ENCODE measurements at regions not wholly inside any gene's neighbourhood (a gene's known extent, or its start where the extent isn't known, plus 50 kb on each side); places are given as distances from the start of the nearest gene placed in this dataset.

DNA sequence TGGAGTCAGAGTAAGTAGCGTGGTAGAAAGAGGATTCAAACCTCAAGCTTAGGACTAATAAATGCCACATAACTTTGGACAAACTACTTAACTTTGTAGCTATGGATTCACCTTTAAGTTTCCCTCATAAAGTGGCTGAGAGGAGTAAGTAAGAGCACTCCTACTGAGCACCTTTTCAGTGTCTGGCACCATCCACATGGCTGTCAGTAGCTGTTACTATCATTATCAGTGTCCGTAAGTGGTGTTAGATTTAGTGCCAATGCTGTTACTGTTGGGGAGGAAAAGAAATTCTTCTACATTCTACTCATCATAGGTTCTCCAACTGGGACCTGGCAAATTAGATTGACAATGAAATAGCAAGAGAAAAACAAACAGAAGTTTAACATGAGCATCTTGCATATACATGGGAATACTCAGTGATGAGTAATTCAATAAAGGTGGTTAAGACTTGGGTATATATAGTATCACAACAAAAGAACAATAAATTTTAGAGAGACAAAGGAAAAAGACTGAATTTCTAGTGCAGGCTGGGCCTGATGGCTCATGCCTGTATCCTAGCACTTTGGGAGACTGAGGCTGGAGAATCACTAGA, 165.6 kb upstream of the NBEA start:
- no peak for DNase-seq

DNA sequence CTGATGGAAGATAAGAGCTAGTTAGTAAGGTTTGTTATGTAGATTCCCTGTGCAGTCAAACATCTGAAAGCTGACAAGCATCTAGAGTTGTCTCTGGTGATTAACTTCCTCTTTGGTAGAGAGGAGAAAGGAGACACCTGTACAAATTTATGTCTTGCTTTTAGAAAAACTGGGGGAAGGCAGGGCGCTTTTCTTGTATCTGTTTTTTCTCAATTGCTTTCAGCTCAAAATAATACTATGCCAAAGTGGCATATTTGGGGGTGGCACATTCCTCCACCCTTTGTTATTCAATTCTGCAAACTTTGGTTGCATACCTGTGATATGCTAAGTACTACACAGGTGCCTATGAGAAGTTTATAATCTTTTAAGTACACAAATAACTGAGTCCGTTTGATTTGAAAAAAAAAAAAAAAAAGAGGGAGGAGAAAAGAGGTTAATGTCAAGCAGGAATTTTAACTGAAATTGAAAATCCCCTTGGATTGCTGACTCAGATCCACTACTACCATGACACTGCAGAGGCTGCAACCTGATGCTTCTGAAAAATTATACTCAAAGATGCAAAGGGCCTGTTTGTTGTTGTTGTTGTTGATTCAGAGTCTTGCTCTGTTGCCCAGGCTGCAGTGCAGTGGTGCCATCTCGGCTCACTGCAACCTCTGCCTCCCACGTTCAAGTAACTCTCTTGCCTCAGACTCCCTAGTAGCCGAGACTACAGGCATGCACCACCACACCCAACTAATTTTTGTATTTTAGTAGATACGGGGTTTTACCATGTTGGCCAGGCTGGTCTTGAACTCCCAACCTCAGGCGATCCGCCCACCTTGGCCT, 164.8 kb upstream of the NBEA start:
- DNase-seq, result no peak

GRCh38 chr13:34777914-34778303, 164.2 kb upstream of the NBEA start:
- no peak for DNase-seq

DNA sequence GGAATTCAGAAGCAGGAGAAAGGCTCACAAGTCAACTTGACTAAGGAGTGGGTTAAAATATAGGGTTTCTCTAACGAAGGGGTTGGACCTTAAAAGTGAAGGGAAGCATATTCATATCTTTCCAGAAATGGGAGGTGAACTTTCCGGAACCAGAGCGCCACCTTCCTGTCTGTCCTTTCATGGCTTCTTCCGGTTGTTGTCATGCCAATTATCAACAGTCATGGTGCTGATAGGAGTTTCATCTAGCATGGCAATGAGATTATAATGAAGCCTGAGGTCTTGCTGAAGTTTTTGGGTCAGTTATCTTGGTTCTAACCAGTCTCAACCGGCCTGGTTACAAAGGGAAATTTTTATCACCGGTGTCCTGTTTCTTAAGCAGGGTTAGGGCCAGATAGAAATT, 162.9 kb upstream of the NBEA start:
- no peak for DNase-seq

DNA sequence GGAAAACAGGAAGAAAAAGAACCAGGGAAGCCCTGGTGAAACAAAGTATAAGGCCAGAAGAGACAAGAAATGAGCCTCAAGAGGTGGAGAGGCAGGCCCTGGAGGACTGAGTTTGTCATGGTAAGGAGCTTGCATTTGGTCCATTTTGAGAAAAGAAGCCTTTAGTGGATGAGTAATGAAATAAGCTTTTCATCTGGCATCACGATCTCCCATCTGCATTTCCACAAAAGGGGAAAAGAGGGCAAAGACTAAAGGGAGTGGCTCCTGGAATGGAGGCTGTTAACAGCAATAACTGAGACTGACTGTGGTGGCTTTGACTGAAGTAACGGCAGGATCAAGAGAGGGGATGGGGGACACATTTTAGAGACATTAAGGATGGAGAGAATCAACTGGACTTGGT, 148.8 kb upstream of the NBEA start:
- DNase-seq, result no peak

DNA sequence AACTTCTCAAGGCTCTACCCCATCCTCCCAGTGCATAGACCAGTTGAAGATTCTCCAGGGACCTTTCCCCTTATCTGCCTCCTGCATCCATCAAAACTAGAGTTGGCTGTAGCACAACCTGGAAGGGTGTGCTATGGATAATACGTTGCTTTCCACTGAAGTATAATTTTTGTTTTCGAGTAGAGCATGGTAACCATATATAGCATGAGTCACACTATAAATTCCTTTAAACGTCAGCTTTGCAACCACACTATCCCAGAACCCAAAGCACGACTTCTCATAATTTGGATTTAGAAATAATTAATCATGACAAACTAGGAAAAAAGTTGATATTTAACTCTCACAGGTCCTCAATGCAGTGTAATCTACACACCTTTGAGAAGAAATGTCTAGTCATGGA, 138.3 kb upstream of the NBEA start:
- no peak for DNase-seq

DNA sequence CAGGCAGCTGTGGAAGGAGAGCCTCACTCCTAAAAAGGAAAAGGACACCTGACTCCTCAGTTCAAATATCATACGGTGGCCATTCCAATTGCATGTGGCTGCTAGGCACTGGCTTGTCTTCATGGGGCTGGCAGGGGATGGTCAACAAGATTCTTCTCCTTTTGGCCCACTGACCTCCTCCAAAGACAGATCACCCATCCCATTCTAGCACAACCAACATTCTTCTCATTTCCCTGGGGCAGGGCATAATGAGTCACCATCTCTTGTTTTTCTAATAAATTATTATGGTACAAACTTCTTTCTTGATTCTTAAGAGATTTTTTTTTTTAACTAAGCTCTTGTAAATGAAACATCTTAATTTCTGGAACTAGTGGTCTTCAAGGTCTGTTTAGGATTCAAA, 136.7 kb upstream of the NBEA start:
- no peak for DNase-seq

DNA sequence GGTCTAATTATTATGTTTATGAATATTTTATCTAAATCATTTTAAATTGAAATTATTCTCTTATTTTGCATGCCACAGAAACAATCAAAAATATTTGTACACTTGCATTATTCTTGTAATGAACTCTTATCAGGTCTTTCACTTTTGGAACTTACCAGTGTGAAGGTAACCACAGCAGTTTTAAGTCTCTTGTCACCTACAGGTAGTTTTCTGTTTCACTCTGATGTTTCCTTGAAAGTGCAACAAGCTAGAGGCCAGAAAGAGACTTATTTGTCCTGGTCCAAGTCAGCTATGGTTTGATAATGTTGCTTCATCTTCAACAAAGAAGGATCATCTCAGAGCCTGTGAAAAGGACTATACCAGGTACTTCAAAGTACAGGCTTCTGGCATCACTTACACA, 133.4 kb upstream of the NBEA start:
- DNase-seq, result no peak

DNA sequence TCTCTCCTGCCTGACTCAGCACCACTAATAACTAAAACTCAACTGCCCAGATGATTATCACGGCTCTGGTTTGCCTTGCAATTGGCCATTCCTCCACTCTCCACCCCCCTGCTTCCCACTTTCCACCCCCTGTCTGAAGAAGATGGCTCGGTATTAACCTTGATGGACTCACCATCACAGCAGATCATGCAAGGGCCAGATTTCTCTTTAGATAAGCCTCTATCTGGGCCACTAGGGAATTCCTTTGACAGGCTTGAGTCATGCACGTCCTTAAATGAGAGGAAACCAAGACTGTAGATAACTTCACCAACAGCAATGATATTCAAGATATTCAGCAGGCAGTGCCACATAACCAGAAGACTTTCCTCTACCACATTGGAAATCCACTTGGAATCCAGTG, 131.1 kb upstream of the NBEA start:
- DNase-seq, result no peak

DNA sequence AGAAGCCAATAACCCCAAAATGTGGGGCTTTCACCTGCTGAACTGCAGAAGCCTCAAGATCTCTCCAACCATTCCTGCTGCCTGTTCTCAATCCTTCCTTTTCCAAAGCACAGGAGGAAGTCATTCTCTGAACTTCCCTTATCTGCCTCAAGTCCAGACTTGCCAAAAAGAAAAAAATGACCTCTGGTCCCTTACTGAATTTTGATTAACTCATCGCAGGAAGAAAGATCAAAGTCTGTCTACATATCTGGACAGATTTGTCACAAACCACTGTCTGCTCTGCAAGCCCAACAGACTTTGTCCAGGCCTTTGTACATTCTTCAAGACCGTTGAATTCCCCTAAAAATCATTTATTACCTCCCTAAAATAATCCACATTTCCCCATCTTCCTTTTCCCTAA, 126.5 kb upstream of the NBEA start:
- DNase-seq, result no peak

DNA sequence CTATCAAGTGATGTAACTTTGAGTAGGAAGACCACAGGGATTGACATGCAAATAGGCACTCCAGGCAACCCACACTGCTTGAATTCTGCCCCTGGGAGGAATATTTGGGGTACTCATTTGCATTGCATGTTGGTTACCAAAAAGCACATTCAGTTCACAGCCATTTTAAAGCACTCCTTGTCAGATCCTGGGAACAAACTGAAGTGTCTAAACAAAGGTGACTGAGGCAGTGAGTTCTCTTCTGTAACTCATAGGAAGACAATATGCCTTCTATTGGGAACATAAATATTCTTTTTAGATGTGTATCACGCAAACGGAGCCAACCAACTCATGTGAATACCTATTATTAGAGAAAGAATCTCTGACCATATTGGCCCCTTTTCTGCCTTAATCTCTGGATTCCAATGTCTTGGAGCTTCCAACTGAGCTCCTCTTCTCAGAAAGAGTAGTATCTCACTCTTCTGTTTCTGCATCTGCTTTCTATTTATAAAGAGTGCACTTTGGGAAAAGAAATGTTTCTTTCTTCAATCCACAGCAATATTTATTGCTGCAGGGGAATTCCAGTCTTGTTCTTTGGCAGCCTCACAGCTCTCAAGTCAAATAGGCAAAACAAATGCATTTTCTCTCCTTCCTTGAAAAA, 125.7 kb upstream of the NBEA start:
- DNase-seq, result no peak

DNA sequence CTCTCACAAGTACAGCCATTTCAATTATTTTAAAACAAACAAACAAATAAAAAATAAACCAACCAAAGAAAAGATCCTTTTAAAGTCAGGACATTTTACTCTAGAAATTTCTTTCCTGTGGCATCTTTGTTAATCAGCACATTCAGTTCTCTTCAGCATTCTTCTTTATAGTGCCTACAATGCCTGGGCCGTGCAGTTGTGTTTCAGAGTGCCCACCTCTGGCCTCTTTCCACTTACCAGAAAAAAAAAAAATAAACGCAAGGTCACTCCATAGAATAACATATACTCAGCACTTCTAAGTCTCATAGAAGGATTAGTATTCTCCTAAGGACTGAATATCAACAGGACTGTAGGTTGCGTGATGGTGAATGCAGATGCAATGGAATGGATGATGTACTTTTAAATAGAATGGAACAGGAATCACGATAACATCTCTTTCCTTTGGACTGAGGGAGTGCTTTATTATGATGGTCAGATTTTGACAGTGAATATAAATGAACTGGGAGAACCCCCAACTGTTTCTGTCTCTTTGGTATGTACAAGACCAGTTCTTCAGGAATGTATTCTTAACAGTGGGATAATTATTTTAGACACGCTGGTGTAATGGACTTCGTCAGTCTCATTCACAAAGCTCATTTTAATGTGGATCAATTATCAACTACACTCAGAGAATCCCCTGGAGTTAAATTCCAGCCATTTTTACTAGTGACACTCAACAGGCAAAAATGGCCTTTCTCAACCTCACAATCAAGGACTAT, 125.0 kb upstream of the NBEA start:
- no peak for DNase-seq

DNA sequence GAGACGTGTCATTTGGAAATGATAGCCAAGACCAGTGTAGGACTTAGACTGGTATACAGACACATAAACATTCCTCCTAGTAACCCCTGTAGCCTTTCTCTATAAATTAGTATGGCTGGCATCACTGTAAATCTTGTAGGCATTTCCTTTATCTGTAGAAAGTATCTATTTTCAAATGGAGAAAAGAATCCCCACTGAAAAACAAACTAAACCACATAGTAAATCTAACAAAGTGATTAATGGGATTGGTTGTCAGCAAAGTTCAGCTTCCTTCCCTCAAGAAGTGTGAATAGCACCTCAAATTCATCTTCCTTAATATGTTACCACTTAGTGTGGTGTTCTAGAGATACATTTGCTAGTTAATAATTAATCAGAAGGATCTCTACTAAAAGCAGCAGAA, 119.4 kb upstream of the NBEA start:
- no peak for DNase-seq

- DNase-seq, result no peak
These were observed 115.6 kb upstream of the NBEA start for GRCh38 chr13:34826432-34826831.

GRCh38 chr13:34833562-34834182, 108.4 kb upstream of the NBEA start:
- no peak for DNase-seq

- DNase-seq, result no peak
These were observed 99.6 kb upstream of the NBEA start for GRCh38 chr13:34842466-34842865.

DNA sequence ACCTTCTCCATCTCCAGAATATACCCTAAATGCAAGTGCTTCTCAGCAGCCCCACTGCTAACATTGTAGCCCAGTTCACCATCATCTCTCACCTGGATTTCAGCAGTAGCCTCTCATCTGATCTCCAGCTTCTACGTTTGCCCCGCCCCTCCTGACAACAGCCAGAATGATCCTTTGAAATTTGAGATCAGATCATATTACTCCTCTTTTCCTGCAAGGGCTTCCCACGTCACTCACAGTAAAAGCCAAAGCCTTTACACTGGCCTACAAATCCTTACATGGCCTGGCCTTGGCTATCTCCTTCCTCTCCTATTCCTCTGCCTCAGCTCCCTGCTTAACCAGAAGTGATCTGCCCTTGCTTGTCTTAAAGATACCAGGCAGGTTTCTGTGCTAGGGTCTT, 94.3 kb upstream of the NBEA start:
- DNase-seq, result no peak

GRCh38 chr13:34849406-34849805, 92.7 kb upstream of the NBEA start:
- no peak for DNase-seq

DNA sequence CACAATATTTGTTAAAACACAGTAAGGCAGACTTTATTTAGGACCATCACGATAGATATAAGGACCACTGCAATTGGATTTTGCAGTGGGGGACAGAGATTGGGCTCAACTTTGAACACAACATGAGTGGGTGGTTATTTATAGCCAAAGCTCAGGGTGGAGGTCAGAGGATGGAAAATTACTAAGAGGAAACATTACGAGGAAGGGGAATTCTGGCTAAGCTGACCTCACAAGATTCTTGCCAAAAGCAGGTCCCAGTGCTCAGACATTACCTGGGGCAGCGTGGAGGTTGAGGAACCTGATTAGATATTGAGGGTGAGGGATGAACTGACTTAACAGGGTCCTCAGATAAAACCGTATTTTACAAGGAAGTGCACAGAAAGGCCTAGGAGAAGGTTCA, 88.9 kb upstream of the NBEA start:
- DNase-seq, result no peak

DNA sequence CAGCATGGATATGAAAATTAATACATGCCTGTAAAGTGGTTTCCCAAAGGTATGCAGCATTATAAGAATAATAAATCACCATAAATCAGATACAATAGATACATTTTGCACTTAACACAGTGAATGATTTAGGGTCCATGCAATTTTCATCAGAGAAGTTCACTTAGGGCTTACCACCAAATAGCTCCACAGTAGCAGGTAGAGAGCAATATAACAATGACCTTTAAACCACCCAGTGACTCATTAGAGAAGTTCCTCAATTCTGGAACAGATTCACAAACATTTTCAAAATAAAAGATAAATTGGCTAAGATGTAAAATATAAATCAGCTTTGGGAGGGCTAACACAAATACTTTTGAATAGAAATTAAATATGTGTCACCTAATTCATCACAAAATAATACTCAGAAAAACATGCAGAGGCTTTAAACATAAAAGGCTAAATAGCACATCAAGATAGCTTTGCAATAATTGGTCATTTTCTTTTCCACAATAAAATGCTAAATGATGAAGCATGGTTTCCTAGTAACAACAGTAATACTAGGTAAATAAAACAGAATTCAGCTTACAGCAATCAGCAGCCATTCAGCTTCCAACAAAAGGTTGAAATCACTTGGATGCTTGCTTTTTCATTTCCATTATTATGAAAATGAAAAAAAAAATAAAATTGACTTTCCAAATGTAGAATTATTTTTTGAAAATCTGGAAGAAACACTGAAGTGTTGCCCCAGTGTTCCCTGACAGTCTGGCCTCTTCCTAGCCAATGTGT, 84.3 kb upstream of the NBEA start:
- no peak for DNase-seq

GRCh38 chr13:34862311-34862710, 79.8 kb upstream of the NBEA start:
- no peak for DNase-seq

DNA sequence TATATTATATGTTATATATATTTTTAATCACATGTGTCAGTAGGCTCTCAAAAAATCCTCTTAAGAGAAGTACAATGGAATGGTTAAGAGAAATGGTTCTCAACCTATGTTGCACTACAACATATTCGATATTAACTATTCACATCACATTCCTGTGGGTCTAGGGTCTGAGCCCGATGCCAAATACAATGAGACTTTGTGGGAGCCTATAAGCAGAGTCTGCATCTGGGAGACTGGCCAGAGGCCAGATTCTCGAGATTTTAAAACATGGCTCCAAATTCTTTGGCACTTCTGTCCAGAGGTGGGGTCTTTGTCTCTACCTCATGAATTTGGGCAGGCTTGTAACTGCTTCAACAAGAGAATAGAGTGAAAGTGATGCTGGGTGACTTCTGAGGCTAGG, 79.4 kb upstream of the NBEA start:
- DNase-seq, result no peak

All from suppressor macrophage treated with lipopolysaccharide for 4 hours (primary cell).